HepG2 (cell line): ENCODE measurements at regions not wholly inside any gene's neighbourhood (a gene's known extent, or its start where the extent isn't known, plus 50 kb on each side); places are given as distances from the start of the nearest gene placed in this dataset.

Experiments
- NFE2L2 ChIP-seq: fragments of 150-350 bp; IDR thresholded peaks from 2 replicates; pipeline ENCODE4 v1.6.1; 2014; ENCODE audit warnings: low read length
- RXRA ChIP-seq: sonication (generic); formaldehyde crosslinking; IDR thresholded peaks from 2 replicates; pipeline ENCODE4 v1.5.1; 2020; ENCODE audit warnings: missing genetic modification reagents
- SP140L ChIP-seq: sonication (generic); formaldehyde crosslinking; IDR thresholded peaks from 2 replicates; pipeline ENCODE4 v1.4.0; 2020; ENCODE audit warnings: missing genetic modification reagents, borderline replicate concordance
- SP5 ChIP-seq: IDR thresholded peaks from 2 replicates; pipeline ENCODE4 v1.6.1; 2016; ENCODE audit warnings: low read depth, borderline replicate concordance
- TCF12 ChIP-seq, 2 experiments: fragments of 450-650 bp in 1 of 2; sonication (generic) in 1 of 2; formaldehyde crosslinking in 1 of 2; IDR thresholded peaks; 2 replicates each; pipeline versions ENCODE4 v1.6.1 to v1.8.0; 2017 to 2022; ENCODE audit warnings: antibody characterized with exemption in 1 of 2, mild to moderate bottlenecking in 1 of 2, missing genetic modification reagents in 1 of 2, moderate library complexity in 1 of 2
- TEAD2 ChIP-seq: sonication (generic); formaldehyde crosslinking; IDR thresholded peaks from 2 replicates; pipeline ENCODE4 v1.9.0; 2021; ENCODE audit warnings: missing genetic modification reagents
- TP53 ChIP-seq: sonication (generic); formaldehyde crosslinking; conservative IDR thresholded peaks from 2 replicates; pipeline ENCODE4 v1.4.0; 2020; ENCODE audit warnings: missing genetic modification reagents
- ZBTB1 ChIP-seq: sonication (generic); formaldehyde crosslinking; IDR thresholded peaks from 2 replicates; pipeline ENCODE4 v1.4.0; 2020; ENCODE audit warnings: missing genetic modification reagents, borderline replicate concordance
- ZC3H13 ChIP-seq: sonication (generic); formaldehyde crosslinking; IDR thresholded peaks from 2 replicates; pipeline ENCODE4 v1.8.1; 2023; ENCODE audit warnings: mild to moderate bottlenecking, missing genetic modification reagents, moderate library complexity
- ZFP41 ChIP-seq: sonication (generic); formaldehyde crosslinking; IDR thresholded peaks from 2 replicates; pipeline ENCODE4 v1.4.0; 2020; ENCODE audit warnings: mild to moderate bottlenecking, missing genetic modification reagents, borderline replicate concordance
- ZNF501 ChIP-seq: sonication (generic); formaldehyde crosslinking; IDR thresholded peaks from 2 replicates; pipeline ENCODE4 v1.5.1; 2020; ENCODE audit warnings: mild to moderate bottlenecking, moderate library complexity, missing genetic modification reagents
- ZNF546 ChIP-seq: sonication (generic); formaldehyde crosslinking; conservative IDR thresholded peaks from 2 replicates; pipeline ENCODE4 v1.8.1; 2023; ENCODE audit warnings: mild to moderate bottlenecking, missing genetic modification reagents
- ZNF572 ChIP-seq: sonication (generic); formaldehyde crosslinking; IDR thresholded peaks from 2 replicates; pipeline ENCODE4 v1.5.1; 2020; ENCODE audit warnings: mild to moderate bottlenecking, missing genetic modification reagents
- ZNF674 ChIP-seq: sonication (generic); formaldehyde crosslinking; IDR thresholded peaks from 2 replicates; pipeline ENCODE4 v1.5.0; 2020; ENCODE audit warnings: low read depth, mild to moderate bottlenecking, missing genetic modification reagents
- ZNF788 ChIP-seq: sonication (generic); formaldehyde crosslinking; IDR thresholded peaks from 2 replicates; pipeline ENCODE4 v1.5.0; 2020; ENCODE audit warnings: mild to moderate bottlenecking, missing genetic modification reagents, borderline replicate concordance
- ZNF792 ChIP-seq: IDR thresholded peaks from 2 replicates; pipeline ENCODE4 v1.6.1; 2016
- ZNF878 ChIP-seq: sonication (generic); formaldehyde crosslinking; IDR thresholded peaks from 2 replicates; pipeline ENCODE4 v1.8.1; 2023; ENCODE audit warnings: mild to moderate bottlenecking, missing genetic modification reagents, moderate library complexity
- ZSCAN21 ChIP-seq: sonication (generic); formaldehyde crosslinking; IDR thresholded peaks from 2 replicates; pipeline ENCODE4 v1.8.0; 2022; ENCODE audit warnings: mild to moderate bottlenecking, missing genetic modification reagents, moderate library complexity, borderline replicate concordance
- ZSCAN31 ChIP-seq: sonication (generic); formaldehyde crosslinking; IDR thresholded peaks from 2 replicates; pipeline ENCODE4 v1.5.0; 2020; ENCODE audit warnings: low read depth, mild to moderate bottlenecking, missing genetic modification reagents
- TF ChIP-seq, protein P1 (sequence below): sonication (generic); formaldehyde crosslinking; IDR thresholded peaks from 2 replicates; pipeline ENCODE4 v1.5.1; 2020; ENCODE audit warnings: mild to moderate bottlenecking, missing genetic modification reagents, moderate library complexity
- TF ChIP-seq, protein P2 (sequence below): sonication (generic); formaldehyde crosslinking; IDR thresholded peaks from 2 replicates; pipeline ENCODE4 v1.4.0; 2020; ENCODE audit warnings: missing genetic modification reagents
- TF ChIP-seq, protein P3 (sequence below): sonication (generic); formaldehyde crosslinking; IDR thresholded peaks from 2 replicates; pipeline ENCODE4 v1.4.0; 2020; ENCODE audit warnings: mild to moderate bottlenecking, low read depth, missing genetic modification reagents

DNA sequence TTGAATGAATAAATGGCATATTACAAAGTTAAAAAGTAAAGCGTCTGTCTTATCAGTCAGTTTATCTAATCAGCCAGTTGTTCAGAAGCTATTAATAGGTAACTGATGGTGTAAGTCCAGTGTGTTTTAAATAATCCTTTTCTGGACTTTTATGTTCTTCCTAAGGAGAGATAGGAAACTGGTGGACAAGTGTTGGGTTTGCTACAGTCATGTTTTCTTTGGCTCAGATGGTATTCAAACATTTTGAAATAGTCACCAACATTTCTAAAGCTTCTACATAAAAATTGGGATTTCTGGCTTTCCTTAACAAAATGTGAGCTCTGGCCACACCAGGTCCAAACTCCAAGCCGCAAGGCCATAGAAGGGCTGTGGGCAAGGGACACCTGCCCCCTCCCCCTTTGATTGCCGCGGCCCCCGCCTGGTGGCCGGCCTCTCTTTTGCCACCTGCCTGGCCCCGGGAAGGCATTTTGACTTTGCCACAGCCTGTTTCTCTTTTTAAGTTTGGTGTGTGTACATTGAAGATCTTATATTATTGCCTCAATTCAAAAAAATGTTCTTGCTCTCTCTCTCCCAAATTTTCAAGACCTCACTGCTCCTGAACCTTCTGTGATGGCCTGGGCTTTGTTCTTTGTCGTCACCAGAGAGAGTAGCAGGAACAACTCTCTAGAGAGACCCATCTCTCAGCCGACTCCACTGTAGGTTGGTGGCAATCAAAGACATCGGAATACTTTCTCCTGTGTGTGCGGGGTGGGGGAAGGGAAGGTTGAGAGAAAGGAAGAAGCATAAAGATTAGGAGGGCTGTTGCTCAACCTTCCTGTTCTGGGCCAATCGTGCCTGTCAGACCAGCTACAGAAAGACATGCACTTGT is 84.0 kb upstream of the ZNF217 start (continued):
- TF ChIP-seq SP5 (CRISPR knock-in tag) (peak; percentile 31; the same call in 1 of the 2 replicates), ZNF572 (CRISPR knock-in tag) (peak; percentile 54; the same call in 1 of the 2 replicates), ZBTB1 (CRISPR knock-in tag) (no peak; the same call in 1 of the 2 replicates), ZNF674 (CRISPR knock-in tag) (no peak), ZC3H13 (no peak), ZNF788 (peak; percentile 69; the same call in 1 of the 2 replicates), ZFP41 (CRISPR knock-in tag) (no peak; the same call in 1 of the 2 replicates), TCF12 (IDR thresholded peaks at IDR 0.05) (no peak), TCF12 (CRISPR knock-in tag; IDR thresholded peaks at IDR 0.05) (peak; percentile 80), ZNF878 (CRISPR knock-in tag) (peak; percentile 71; the same call in 1 of the 2 replicates), ZNF546 (CRISPR knock-in tag) (0 out of 2 replicates have a peak, but pooled peaks have one; percentile 87), ZNF501 (CRISPR knock-in tag) (peak; percentile 99), ZSCAN21 (CRISPR knock-in tag) (peak; percentile 82; the same call in 1 of the 2 replicates), TP53 (CRISPR knock-in tag) (peak; percentile 83; the same call in 1 of the 2 replicates), NFE2L2 (0 out of 2 replicates have a peak, but pooled peaks have one; percentile 5), ZNF792 (CRISPR knock-in tag) (peak; percentile 44), RXRA (peak; percentile 90), SP140L (CRISPR knock-in tag) (peak; percentile 76), ZSCAN31 (no peak; the same call in 1 of the 2 replicates), TEAD2 (no peak)
- TF ChIP-seq, protein P1, sequence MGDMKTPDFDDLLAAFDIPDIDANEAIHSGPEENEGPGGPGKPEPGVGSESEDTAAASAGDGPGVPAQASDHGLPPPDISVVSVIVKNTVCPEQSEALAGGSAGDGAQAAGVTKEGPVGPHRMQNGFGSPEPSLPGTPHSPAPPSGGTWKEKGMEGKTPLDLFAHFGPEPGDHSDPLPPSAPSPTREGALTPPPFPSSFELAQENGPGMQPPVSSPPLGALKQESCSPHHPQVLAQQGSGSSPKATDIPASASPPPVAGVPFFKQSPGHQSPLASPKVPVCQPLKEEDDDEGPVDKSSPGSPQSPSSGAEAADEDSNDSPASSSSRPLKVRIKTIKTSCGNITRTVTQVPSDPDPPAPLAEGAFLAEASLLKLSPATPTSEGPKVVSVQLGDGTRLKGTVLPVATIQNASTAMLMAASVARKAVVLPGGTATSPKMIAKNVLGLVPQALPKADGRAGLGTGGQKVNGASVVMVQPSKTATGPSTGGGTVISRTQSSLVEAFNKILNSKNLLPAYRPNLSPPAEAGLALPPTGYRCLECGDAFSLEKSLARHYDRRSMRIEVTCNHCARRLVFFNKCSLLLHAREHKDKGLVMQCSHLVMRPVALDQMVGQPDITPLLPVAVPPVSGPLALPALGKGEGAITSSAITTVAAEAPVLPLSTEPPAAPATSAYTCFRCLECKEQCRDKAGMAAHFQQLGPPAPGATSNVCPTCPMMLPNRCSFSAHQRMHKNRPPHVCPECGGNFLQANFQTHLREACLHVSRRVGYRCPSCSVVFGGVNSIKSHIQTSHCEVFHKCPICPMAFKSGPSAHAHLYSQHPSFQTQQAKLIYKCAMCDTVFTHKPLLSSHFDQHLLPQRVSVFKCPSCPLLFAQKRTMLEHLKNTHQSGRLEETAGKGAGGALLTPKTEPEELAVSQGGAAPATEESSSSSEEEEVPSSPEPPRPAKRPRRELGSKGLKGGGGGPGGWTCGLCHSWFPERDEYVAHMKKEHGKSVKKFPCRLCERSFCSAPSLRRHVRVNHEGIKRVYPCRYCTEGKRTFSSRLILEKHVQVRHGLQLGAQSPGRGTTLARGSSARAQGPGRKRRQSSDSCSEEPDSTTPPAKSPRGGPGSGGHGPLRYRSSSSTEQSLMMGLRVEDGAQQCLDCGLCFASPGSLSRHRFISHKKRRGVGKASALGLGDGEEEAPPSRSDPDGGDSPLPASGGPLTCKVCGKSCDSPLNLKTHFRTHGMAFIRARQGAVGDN (CRISPR knock-in tag), result peak; percentile 96
- TF ChIP-seq, protein P2, sequence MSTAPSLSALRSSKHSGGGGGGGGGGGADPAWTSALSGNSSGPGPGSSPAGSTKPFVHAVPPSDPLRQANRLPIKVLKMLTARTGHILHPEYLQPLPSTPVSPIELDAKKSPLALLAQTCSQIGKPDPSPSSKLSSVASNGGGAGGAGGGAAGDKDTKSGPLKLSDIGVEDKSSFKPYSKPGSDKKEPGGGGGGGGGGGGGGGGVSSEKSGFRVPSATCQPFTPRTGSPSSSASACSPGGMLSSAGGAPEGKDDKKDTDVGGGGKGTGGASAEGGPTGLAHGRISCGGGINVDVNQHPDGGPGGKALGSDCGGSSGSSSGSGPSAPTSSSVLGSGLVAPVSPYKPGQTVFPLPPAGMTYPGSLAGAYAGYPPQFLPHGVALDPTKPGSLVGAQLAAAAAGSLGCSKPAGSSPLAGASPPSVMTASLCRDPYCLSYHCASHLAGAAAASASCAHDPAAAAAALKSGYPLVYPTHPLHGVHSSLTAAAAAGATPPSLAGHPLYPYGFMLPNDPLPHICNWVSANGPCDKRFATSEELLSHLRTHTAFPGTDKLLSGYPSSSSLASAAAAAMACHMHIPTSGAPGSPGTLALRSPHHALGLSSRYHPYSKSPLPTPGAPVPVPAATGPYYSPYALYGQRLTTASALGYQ (CRISPR knock-in tag), result peak; percentile 78
- TF ChIP-seq, protein P3, sequence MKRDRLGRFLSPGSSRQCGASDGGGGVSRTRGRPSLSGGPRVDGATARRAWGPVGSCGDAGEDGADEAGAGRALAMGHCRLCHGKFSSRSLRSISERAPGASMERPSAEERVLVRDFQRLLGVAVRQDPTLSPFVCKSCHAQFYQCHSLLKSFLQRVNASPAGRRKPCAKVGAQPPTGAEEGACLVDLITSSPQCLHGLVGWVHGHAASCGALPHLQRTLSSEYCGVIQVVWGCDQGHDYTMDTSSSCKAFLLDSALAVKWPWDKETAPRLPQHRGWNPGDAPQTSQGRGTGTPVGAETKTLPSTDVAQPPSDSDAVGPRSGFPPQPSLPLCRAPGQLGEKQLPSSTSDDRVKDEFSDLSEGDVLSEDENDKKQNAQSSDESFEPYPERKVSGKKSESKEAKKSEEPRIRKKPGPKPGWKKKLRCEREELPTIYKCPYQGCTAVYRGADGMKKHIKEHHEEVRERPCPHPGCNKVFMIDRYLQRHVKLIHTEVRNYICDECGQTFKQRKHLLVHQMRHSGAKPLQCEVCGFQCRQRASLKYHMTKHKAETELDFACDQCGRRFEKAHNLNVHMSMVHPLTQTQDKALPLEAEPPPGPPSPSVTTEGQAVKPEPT, result peak; percentile 74; the same call in 1 of the 2 replicates
